ENCODE measurements at regions not wholly inside any gene's neighbourhood (a gene's known extent, or its start where the extent isn't known, plus 50 kb on each side); places are given as distances from the start of the nearest gene placed in this dataset.

DNA sequence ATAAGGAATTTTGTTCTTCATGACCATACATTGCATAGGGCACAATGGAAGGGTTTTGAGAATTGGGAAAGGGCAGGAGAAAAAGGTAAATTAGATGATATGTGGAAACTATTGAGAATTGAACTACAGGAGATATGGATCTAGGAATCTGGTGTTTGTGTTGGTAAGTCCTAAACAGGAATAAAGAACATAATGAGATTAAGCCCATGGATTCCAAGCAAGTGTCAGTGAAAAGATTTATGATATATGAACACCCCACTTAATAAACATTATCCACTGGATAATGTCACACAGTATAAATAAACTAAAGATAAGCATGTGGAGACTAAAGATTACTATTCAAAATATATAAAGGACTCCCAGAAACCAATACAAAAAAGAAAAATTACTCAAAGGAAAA is 98.2 kb downstream of the TNFSF18 start:
- no peak for DNase-seq (ENCODE audit: low spot score)

DNA sequence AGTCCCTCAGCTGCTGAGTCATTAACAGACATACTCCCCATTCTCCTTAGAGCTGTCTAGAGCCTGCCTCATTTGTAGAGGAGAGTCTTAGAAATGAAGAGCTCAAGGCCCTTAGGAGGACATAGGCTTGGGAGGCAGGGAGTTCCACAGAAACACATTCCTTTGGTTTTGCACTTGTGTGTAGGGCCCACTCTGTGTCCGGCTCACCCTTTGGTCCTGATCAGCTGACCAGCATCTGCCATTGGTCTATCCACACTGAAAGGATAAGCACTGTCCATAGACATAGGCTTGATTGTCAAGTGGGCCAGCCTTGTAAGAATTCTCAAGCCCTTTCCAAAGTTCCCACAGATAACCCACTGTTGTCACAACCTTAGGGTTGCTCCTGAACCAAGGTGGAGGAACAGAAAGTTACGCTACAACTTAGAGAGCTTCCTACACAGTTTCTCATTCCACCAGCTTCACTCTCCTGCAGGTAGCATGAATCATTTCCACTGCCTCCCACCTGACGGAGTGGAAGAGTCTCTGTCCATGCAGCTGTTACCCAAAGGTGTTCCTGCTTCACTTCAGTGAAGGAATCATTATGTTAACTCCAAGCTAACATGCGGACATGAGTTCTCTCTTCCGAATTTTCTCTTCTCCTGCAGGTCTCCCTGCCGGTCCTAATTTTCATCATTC is 96.1 kb downstream of the TNFSF18 start:
- DNase-seq (ENCODE audit: low spot score): no peak

DNA sequence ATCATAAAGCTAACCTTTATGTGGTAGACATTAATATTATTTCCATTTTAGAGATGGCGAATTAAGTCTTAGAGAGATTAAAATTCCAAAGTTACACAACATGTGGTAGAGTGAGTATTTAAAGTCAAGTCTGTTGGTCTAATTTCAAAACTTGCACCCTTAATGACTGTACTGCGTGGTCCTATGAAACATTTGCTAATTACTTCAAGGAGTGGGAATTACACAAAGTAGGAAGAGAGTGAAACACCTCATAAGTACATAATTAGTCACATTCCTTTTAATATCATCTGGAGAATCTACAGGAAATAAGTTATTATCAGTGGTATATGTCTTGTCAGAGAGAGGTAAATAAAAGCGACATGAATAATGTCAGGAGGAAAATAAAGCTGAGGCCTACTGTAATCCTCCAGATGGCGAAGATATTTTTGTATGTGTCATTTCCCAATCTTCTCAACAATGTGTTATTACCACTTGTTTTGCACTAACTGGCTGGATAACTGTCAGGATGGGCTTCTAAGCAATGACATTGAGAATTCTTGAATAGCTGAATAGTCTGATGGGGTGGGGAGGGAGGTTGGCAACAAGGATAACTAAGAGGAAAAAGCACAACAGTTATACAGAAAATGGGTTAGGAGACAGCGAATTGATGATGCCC is 95.5 kb downstream of the TNFSF18 start:
- DNase-seq (ENCODE audit: low spot score): no peak

- no peak for DNase-seq (ENCODE audit: low spot score)
Observed at GRCh38 chr1:172956871-172957270, 93.9 kb downstream of the TNFSF18 start.

GRCh38 chr1:172957491-172957890 is 93.2 kb downstream of the TNFSF18 start:
- no peak for DNase-seq (ENCODE audit: low spot score)

DNA sequence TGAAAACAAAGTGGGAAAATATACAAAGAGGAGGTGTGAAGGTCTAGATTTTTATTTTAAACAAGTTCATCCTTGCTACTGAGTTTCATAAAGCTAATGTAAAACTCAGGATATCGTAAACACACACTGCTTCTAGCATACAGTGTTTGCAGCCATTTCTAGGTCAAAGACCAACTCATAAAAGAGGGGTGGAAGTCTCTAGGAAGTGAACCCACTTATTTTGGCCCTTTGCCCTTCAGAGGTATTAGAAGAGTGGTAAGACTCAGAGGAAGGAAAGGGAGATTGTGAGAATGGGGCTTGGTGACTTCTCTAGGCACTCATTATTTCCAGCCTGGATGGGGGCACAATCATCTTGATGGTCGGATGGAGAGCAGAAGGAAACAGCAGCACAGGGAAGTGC is 91.2 kb downstream of the TNFSF18 start:
- DNase-seq (ENCODE audit: low spot score): no peak

- no peak for DNase-seq (ENCODE audit: low spot score)
Observed at GRCh38 chr1:172960019-172960418, 90.7 kb downstream of the TNFSF18 start.

DNA sequence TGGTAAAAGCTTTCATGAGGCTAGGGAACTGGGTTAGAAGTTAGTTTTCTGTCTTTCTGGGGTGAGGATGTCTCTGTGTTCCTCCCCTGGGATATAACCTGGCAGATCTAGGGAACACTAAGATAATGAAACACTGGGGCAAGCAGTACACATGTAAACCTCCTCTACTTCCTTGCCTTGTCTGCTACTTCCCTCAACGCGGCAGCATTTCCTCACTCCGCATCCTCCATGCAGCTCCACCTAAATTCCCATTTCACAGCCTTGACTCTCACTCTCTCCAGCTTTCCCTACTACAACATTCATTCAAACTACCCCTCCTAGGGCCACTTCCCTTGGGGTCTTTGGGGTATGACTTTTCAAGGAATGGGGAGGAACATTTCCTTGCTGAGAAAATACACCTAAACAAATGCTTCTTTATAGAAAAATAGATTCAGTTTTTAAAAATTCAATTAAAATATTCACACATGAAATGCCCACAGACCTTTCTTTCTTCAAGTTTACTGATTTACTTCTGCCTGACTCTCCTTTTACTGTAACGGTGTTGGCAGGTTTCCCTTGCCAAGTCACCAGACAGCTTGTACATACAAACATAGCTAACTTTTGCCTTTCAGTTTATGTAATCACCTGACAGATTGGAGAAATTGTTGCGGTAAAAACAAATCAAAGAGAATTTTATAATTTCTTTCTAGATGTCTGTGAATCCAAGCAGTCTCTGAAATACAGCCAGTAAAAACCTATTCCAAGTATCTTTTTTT is 90.1 kb downstream of the TNFSF18 start:
- no peak for DNase-seq (ENCODE audit: low spot score)

- no peak for DNase-seq (ENCODE audit: low spot score)
Observed at GRCh38 chr1:172964864-172965263, 85.9 kb downstream of the TNFSF18 start.

DNA sequence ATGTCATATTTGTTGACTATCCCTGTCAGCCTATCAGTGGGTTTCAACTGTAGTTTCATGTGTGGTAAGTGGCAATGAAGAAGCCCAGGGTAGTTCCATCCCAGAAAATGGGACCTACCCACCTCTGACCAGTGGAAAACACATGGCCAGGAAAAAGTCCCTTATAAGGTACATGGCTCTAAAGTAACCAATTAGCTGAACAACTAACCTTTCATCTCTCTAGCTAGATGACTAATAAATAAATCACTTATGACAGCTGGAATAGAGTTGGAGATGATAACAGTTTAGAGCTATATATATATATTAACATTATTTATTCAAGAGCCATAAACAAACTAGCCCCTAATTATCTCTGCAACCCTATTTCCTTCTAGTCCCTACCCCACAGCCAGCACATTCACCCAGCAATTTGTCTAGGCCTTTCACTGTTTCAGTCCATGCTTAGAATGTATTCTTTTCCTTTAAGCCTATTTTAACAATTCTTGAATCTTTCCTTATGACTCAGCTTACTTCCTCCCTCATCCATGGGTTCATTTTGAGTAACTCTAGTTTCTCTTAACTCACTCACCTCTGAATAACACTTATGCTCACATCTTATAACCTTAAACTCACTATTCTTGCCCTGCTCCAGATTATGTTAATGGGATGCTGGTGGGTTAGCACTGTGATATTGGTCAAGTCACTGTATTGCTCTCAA is 83.7 kb downstream of the TNFSF18 start:
- no peak for DNase-seq (ENCODE audit: low spot score)

GRCh38 chr1:172967936-172968335 is 82.8 kb downstream of the TNFSF18 start:
- DNase-seq (ENCODE audit: low spot score): no peak

DNA sequence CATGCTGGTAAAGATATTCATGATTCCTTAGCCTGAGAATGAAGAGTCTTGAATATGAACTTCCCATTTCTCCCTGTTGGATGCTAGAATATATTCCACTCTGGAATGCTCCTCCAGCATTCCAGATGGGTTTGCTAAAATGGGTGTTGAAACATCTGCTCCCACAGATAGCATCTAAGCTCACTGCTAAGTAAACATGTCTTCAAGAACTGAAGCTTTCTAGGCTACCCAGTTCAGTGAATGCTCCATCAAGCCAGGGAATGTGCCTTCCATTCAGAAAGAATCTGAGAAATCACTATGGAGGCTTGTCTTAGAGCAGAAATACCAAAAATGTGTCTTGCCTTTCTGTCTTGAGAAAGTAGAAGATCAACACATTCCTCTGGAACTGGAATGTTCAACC is 81.1 kb downstream of the TNFSF18 start:
- DNase-seq (ENCODE audit: low spot score): no peak

- no peak for DNase-seq (ENCODE audit: low spot score)
Observed at GRCh38 chr1:172970186-172970585, 80.6 kb downstream of the TNFSF18 start.

DNA sequence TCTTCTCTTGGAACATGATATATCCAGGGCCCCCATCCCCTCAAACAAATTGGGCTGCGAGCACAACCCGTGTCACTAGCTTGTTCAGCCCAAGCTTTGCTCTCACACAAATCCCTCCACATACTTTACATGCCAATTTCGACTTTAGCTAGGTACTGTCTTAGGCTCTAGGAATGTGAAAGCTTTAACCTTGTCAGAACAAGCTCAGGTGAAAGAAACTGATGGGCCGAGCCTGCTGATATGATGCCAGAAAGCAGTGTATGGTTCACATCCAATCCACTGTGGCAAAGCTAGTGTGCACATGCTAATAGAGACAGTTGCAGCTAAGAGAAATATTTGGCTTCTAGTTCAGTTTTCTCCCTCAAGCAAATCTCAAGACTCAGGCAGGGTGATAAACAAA is 79.5 kb downstream of the TNFSF18 start:
- DNase-seq (ENCODE audit: low spot score): no peak

DNA sequence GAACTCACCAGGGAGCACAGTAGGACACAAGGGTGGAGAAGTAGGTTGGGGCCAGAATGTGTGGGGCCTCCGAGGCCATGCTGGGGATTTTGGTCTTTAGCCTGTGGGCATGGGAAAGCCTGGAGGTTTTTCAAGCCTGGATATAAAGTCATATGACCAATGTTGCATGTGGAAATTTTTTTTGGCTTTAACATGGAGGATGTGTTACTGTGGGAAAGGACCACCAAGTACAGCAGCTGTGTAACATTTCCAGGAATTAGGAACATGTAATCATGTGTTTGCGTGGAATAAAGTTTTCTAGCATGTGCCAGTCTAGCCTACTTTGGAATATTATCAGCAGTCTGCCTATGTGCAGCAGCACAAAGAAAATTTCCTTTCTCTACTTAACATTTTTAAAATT is 78.5 kb downstream of the TNFSF18 start:
- DNase-seq (ENCODE audit: low spot score): no peak

DNA sequence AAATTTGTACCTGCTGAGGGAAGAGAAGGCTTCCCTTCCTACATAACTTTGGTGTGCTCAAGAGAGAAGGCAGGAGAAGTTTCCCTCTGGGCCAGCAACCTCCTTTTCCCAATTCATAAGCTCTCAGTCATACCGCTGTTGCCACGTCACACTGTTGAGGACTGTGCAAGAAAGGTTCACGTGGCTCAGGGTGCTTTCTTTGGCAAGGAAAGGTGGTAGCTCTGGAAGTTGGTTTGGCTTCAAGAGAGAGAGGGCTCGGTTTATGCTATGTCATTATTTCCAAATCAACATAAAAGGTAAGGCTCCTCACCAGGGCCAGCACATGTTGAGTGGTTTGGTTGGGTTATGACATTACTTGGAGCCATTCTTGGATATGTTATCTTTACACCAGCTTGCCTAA is 77.3 kb downstream of the TNFSF18 start:
- DNase-seq (ENCODE audit: low spot score): no peak

DNA sequence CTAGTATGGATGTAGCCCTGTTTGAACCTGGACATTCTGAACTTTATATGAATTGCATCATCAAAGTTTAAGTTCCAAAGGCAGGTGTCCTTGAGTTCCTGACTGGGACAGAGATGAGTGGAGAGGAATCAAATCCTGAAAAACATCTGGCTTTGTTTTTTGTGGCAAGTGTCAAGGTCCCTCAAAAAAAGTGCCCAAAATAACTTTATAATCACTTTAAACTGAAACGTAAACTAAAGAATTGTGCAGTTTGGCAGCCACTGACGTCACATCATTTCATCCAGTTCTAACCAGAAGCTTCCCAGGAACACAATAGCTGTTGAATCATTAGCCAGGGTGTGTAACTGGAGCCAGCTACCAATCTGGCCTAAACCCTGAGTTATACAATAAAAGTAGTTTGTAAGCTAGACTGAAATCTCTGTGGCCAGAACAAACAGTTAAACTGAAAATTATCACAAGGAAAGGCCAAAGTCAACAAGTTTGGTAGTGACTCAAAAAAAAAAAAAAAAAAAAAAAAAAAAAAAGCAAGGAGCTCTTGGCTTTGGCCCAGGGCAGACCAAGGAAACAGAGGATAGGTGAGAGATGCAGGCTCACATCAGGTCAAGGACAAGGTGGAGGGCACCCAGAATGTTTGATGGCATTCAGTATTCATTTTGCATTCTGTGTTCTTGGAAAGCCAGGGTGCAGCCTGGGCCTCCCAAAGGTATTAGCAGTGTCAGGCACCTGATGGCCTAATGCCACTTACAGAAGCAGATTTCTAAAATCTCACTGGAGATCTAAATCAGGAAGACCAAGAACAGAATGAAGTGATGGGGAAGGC is 74.3 kb downstream of the TNFSF18 start:
- DNase-seq (ENCODE audit: low spot score): no peak

DNA sequence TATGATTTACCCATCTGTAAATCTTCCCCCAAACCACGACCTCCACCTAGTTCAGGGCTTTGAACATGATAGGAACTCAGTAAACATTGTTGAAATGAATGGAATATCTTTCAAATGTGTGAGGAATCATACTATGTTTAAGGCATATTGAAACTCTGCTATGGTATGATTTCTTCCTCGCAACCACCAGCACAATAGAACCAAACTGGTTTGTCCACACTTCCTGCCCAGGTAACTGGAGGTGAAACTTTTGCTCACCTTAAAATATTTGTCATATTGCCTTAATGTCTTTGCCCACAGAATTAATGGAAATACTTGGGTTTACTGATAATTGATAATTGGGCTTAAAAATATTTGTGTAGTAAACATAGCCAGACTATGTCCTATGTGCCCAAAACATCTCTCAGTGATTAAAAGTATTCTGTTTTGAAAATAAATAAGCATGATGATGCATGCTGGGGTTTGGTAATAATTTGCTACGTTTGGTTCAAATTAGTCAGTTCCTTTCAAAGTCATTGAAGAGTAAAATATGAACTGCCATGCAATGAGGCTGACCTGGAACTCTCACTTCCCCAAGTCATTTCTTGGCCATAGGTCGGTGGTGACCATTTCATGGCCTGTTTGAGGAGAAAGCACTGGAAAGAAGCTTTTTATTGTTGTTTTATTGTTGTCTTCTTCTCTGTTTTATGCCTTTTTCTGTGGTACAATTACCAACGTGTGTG is 73.3 kb downstream of the TNFSF18 start:
- no peak for DNase-seq (ENCODE audit: low spot score)

DNA sequence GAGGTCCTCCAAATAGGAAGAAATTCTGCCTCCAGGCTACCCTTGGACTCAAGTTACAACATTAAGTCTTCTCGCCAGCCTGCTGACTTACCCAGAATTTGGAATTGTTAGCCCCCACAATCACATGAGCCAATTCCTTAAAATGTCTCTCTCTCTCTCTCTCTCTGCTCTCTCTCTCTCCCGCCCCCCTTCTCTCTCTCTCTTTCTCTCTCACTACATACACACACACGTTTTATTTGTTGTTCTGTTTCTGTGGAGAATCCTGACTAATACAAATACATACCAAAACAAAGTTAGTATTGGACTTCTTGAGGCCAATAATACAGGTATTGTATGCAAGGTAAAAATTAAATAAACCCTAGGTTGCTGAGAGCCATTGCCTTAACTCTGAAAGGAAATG is 72.1 kb downstream of the TNFSF18 start:
- no peak for DNase-seq (ENCODE audit: low spot score)

DNA sequence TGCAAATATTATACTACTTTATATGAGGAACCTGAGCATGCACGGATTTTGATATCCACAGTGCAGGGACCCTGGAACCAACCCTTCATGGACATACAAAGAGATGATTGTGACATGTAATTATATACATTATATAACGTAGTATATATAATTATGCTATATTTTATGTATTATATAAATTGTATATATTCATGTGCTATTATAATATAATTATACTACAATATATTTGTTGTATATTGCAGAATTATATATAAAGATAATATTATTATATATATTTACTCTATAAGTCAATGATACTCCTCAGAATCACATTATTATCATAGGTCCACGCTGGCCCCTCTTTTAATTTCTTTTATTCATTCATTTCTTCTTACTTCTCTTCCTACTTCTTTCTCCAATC is 70.9 kb downstream of the TNFSF18 start:
- DNase-seq (ENCODE audit: low spot score): no peak

GRCh38 chr1:172980456-172980855 is 70.3 kb downstream of the TNFSF18 start:
- no peak for DNase-seq (ENCODE audit: low spot score)
